Pons (tissue), 1 donor: ENCODE measurements at regions not wholly inside any gene's neighbourhood (a gene's known extent, or its start where the extent isn't known, plus 50 kb on each side); places are given as distances from the start of the nearest gene placed in this dataset.
"Not testable (repeated sequence)": the region's sequence is repeated elsewhere in the genome, so short reads cannot be mapped to it uniquely, and the experiment has no call there.

ENCODE experiments used
- DNase-seq: peaks from one replicate; pipeline ENCODE4 v3.0.0-alpha.2; 2016; ENCODE audit warnings: low spot score

DNA sequence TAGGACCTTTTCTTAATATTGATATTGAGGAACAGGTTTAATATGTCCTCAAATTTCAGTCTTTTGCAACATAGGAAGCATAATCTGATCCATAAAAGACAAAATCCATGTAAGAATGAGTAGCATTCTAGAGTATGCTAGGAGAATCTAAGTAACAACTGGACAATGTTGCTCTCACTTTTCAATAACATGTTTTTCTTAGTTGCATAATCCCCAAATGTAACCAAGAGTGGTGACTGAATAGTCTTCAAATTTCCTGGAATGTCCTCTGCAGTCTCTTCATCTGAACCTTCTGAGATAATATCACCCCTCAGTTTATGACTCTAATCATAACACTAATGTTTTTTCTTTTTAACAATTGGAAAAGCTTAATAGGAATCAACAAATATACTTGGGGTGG lies 110.0 kb upstream of the ZEB2 start:
- DNase-seq, result no peak

DNA sequence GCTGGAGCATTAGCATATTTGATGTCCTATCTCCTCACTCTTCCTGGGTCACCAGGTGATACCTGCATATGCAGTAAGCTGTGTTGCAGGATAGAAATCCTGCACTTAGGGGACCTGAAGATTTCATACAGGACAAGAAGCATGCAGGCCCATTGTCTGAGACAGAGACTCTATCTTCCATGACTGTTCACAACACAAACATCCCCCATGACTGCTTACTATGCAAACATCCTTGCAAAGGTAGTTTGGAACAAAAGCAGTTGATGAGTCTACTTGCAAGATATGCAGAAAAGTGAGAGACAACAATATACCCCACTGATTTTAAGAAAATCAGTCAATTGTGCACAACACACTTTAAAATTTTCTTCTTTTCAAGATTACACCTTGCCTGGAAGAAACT lies 108.6 kb upstream of the ZEB2 start:
- no peak for DNase-seq

DNA sequence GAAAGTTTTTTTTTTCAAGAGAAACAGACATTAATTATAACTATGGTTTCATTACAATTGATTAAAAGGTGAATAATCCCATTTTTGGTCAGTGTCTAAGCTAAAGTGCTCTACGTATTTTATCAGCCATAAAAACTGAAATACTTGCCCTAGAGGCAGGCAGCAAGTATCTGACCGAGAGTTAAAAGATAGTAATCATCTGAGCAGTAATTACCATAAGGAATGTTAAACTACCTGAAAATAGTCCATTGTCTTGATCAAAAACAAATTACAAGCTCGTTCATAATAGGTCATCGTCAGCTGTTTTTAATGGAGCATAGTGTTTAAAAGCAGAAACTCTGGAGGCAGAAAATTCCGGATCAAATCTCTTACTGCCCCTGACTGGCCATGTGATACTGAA lies 105.7 kb upstream of the ZEB2 start:
- DNase-seq, result peak; percentile 35

DNA sequence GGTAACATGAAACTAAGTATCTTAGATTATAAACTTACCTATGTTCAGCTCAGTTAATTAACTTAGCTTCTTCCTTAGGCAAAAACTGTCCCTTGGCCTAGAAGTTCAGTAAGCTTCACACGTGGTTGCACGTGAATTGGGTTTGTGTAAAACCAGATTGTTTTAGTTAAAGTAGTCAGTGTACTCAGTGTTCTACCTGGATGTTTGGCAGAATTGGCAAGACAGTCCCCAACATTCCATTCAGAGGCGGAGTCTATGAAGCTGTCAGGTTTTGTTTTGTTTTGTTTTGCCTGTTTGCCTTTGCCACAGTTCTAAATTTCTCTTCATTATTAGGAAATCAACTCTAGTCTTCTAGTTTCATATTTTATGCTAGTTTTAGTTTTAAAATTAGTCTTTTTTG lies 105.3 kb upstream of the ZEB2 start:
- DNase-seq, result no peak

DNA sequence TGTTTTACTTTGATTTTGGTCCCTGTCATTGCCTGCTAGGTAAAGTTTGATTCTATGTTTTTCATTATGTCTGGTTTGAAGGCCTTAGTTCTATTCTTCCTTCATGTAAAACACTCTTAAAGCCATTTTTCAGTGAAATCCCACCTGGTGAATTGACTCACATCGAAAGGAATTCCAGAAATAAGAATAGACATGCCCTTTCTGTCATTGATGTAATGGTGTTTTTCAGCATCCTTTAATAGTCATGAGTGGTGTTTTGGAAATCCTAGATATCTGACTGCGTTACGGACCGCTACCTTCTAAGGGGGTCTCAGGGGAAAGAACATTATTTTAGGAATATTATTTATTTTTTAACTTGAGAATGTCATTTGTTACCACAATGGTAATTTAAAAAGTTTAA lies 104.5 kb upstream of the ZEB2 start:
- DNase-seq, result no peak

DNA sequence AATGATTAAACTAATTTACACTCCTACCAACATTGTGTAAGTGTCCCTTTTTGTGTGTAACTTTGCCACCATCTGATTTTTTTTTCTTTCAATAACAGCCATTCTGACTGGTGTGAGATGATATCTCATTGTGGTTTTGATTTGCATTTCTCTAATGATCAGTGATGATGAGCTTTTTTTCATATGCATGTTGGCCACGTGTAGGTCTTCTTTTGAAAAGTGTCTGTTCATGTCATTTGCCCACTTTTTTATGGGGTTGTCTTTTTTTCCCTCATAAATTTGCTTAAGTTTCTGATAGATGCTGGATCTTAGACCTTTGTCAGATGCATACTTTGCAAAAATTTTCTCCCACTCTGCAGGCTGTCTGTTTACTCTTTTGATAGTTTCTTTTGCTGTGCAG lies 102.5 kb upstream of the ZEB2 start:
- not testable (repeated sequence) for DNase-seq

DNA sequence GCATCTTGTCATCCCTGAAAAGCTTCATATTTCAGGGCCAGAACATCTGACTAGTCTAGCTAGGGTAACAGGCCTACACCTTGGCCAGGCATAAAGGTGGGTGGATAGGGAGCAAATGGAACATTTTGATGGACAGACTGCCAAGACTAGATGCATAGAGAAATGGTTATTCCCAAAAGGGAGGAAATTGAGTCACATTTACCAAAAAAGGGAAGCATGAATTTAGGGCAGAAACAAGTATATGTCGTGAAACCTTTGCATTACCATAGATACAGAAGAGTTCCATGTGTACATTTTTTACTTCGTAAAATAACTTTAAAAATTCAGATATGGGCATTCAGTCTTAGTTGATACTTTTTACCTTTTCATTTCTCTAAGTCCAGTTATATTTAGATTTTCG lies 101.3 kb upstream of the ZEB2 start:
- no peak for DNase-seq

DNA sequence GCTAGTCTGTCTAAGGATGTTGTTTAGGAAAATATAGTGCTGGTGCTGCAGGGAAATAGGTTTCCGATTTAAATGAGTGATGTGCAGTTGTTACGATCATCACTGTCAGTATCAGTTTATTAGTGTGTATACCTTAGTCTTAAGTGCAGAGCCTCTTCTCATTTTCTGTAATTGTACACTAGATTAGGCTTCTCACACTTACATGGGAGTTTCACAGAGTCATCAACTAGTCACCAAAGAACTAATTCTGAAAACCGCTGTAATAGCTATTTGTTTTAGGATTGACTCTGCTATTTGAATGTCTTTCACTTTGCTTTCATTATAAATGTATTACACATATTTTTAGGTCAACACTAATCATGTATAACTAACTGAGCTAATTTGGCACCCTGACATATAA lies 99.8 kb upstream of the ZEB2 start:
- no peak for DNase-seq

DNA sequence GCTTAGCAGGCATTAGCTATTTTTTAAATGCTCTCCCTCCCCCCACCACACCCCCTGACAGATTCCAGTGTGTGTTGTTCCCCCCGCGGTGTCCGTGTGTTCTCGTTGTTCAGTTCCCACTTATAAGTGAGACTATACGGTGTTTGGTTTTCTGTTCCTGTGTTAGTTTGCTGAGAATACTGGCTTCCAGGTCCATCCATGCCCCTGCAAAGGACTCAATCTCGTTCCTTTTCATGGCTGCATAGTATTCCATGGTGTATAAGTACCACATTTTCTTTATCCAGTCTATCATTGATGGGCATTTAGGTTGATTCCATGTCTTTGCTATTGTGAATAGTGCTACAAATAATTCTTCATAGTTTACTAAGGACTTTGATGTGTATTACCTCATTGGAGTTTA lies 97.3 kb upstream of the ZEB2 start:
- not testable (repeated sequence) for DNase-seq

DNA sequence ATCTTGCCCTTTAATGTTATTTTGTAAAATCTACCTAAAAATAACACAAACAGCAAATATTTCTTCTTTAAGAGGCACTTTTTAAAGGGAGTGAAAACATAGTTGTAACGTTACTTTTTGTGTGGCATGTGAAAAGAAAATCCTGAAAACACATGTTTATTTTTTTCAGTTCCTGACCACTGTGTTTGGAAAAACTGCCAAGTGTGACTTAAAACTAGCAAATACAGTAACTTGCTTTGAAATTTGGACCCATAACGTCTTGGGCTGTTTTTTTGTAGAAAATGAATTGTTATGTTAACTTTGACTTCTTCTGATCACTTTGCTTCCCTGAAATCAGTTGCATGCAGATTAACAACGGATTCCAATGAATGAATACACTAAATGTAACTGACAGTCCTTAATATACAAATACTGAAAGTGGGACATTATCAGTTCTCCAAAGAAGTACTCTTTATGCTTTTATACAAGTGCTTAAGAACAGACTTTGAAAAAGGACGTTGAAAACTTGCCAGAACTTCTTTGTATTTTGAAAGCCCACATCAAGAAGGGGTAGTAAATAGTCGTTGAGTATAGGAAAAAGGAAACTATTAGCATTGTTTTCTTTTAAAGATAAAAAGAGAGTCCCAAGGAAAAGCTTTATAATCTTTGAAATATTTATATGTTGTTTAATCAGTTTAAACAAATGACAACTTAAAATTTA lies 96.1 kb upstream of the ZEB2 start:
- DNase-seq, result no peak

DNA sequence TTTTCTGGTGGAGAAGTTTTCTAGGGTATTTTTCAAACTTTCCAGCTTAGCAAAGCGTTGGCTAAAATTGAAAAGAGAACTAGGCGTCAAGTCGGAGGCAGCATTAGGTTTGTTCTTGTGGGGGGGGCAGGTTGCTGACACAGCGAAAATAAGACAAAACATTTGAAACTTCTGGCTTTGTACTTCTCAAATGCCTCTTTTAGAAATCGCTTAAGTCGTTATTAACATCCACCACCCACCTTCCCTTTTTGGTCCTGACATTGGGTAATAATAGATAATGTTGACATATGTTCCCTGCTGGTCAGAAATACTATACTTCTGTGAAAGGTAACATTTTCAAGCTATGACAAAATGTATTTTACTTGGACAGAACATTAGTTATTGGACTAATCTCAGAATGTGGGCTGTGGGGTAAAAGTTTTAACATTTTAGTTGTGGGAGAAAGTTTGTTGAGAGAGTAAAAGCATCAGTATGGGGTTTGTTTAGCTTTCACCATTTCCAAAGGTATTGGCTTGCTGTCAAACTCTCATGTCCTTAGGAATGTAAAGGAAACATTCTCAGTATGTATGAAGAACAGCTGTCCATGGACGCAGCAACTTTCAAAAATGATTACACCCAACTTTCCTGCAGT lies 88.1 kb upstream of the ZEB2 start:
- DNase-seq, result peak; percentile 76

DNA sequence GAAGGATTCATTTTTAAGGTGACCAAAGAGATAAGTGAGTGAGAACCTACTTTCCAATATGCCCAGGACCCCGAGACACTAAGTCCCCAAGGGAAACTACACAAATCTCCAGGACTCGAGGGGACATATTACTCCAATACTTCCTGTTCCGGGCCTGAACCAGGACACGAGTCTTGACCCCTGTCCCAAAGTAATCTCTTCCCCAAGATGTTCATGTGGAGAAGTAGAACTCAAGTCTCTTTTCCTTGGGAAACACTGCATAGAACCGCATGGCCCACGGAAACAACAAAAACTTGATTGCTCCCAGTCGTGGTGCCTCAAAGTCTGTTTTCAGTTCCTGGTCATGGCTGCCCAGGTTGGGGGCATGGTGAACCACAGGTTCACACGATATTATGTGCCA lies 87.2 kb upstream of the ZEB2 start:
- no peak for DNase-seq

DNA sequence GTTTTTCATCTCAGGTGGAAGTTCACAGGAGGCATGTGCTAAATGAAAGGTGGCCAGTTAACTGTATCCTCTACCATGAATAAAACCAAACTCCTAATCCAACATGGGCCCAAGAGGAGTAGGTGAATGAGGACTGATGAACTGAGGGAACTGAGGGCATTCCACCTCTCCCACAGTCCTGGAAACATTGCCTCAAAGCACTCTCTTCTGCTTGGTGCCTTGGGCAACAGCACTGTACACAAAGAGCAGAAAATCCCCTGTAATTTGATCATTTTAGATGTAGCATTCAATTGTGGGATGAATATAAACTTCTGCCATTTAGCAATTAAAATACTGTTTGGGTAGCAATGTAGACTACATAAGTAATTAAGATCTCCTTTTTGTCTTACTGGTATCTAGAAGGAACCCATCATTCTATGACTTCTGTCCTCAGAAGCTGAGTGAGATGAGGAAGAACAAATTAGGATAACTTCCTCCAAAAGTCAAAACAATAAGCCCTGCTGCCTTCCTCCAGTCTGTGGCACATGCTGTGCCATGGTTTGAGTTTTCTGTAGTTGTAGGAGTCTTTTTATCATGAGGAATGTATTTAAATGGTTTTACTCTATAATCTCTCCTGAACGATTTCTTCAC lies 86.7 kb upstream of the ZEB2 start:
- peak; percentile 63 for DNase-seq

DNA sequence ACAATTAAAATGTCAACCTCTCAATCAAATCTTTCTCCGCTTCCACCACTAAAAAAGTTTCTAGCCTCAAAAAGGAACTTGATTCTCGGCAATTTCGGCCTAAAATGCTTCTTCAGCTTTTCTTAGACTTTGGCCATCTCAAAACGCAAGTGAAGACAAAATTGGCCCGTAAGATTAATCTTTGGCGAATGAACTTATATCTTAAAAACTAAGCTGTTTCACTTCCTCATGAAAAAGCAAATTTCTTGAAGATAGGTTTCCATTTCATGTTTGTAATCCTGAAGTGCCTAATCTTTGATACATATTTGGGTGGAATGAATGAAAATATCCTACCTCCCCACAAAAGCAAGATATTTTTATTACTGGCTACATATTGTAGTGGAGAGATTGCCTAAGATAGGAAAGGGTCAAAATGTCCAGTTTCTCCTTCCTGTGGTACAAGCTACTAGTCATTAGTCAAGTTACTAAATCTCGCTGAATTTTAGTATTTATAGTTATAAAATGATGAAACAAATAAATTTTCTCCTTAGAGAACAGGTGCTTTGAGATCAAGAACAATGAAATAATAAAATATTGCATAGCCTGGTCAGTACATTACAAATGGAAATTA lies 85.4 kb upstream of the ZEB2 start:
- DNase-seq, result peak; percentile 35

DNA sequence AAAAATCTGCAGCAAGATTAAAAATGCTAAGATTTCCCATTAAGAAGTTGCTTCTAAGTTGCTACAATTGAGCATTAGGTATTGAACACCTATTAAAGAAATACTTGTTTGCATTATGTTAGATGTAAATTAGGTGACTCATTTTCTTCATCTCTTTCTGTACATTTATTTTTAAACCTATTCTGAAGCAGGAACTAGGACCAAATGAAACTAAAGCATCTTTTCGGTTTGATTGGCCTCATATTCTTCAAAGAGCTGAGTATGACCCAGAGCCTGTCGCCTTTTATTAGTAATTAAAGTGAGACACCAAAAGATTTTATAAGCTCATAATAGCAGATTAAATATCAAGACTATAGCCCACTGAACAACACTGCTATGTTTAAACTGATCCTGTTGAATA lies 83.4 kb upstream of the ZEB2 start:
- DNase-seq, result no peak

DNA sequence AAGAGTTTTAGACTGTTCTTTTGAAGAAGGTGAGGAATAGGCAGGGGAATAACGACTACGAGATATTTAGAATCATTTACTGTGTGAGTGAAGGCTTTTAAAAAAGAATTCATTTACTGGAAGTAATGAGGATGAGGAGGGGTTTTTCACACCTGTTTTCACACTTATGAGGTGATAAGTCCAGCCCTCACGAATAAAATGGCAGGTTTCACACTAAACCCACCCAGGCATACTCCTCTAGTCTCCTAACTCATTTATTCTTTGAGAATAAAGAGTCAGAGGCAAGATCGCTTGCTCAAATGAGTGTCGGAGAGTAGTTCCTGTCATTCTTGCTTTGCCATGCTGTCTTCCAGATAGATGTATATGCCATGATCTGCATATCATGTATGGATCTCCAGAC lies 79.0 kb upstream of the ZEB2 start:
- no peak for DNase-seq

DNA sequence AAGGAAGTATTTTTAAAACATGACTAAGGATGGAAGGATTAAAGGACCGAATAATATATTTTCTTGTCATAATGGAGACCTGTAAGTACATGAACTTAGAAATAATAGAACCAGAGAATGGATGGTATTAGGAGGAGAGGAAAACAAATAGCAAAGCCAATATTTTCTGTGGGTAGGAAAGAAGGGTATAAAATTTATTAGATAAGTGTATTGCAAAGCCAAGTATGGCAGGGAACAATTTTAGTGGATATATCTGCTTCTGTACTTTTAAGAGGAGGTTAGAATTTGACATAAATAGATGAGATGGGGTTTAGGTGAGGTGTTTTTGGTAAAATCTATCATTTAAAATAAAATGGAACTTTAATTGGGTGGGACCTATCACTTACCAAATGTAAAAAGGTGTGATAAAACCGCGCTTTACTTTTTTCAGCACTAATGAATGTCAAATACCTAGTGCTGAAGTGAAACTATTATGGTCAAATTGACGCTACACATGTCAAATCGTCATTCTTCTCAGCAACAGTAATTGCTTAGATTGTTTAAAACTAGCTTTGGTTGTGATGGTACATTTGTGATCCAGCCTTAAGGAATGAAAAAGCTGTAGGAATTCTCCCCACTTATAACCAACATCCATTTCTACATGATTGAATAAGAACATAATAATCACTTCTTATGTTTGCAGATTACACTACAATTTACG lies 78.1 kb upstream of the ZEB2 start:
- no peak for DNase-seq

DNA sequence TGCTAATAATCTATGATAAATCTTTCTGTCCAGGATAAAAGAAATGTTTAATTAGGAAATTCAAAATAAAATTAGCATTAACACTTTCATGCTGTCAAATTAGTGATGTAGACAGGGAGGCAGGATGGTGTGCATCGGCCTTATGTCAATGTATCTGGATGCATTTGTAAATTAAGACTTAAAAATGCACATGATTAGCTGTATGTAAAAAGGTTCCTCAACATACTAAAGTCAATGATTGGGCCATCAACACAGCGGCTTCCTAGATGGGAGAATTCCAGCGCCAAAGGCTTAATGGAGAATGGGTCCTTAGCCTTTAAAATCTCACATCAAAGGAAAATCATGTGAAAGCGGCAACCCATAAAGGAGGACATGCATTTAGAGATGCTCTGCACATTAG lies 77.5 kb upstream of the ZEB2 start:
- no peak for DNase-seq

DNA sequence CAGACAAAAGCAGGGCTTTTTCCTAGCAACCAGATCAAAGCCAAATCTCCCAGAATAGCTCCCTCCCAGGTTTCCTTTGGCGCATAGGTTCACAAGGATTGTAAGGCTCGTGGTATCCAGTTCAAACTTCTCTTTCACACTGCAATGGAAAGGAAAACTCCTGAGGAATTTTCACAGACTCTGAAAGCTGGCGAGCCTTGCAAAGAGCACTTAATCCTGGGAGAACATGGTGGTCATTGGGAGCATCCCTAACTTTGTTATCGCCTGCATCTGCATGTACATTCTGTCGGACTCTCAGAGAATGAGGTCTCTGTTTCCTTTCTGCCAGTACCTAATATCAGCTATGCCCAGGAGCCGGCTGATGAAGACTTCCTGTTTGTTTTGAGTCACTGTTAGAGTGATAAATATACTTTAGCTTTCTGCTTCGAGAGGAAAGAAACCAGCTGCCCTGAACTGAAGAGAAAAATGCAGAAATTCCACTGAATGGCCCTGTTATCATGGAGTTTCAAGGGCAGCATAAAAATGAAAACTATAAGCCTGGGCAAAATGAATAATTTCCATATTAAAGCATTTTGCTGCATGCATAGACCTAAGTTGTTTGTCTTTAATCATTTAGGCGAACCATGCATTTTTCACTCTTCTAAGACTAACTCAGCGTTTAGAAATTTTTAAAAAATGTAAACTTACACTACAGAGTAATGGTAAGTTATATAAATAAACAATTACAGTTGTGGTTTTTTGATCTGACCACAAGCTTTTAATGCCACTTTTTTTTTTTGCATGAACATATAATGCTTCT lies 76.4 kb upstream of the ZEB2 start:
- DNase-seq, result peak; percentile 52

DNA sequence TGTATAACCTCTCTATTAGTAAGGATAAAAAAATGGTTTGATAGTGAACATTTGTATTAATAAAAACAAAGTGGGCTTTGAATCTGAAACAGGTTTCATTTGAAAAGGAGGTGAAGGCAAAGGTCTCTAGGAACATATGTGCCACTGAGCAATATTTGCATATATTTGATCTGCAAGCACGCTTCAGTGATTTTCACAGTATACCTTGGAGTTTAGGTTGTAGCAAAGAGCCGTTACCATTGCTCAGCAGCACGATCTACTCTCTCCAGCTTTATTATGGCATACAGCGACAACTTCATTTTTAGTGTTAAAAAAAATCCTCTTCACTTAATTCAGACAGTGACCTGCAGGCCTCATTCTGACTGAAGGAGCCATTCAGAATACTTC lies 75.8 kb upstream of the ZEB2 start:
- no peak for DNase-seq

DNA sequence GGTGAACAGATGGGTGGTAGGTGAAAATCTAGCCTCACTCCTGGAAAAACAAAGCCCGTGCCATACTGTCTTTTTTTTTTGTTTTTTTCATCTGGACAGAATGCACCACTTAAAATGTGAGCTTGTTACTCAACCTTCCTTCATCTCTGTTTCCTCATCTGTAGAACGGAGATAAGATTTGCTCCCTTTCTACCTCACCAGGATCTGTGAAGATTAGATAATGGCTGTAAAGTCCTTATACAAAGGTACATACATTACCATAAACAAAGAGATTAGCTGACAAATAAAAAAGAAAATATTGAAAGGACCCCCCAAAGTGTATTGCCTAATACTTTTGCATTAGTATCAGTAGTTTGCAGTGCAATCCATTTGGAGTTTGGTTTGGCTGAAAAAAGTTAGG lies 75.4 kb upstream of the ZEB2 start:
- no peak for DNase-seq

DNA sequence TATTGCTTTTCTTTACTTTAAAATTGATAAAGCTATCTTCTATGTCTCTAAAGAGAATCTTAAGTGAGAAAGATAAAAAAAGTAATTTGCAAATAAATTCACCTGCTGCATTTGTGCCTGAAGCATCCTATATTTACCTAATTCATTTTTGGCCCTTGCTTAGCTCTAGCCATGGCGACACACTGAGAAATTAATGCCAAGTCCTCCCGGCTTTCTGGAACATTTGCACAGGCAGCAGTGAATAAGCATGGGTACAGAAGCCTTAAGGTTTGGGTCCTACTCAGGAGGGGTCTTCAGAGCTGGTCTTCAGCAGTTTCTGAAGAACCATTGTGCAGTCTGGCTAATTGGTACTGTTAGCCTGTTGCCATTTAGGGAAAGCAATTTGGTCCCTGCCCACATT lies 73.9 kb upstream of the ZEB2 start:
- no peak for DNase-seq
